H1 (cell line): ENCODE measurements at regions not wholly inside any gene's neighbourhood (a gene's known extent, or its start where the extent isn't known, plus 50 kb on each side); places are given as distances from the start of the nearest gene placed in this dataset.

Experiments used
- CTCF ChIP-seq, 3 experiments: IDR thresholded peaks; 1 replicate in 2 of 3; 2 replicates in 1 of 3; pipeline versions ENCODE4 v1.5.1 to v1.6.1; 2011; ENCODE audit warnings: low read length in 3 of 3, mild to moderate bottlenecking in 3 of 3, inconsistent platforms in 2 of 3, low read depth in 1 of 3, moderate library complexity in 1 of 3; ENCODE audit not compliant: insufficient read depth in 1 of 3; ENCODE audit errors: control extremely low read depth in 1 of 3
- EP300 ChIP-seq, 2 experiments: IDR thresholded peaks; 1 replicate in 1 of 2; 2 replicates in 1 of 2; pipeline ENCODE4 v1.6.1; 2011 to 2012; ENCODE audit warnings: low read depth in 2 of 2, low read length in 2 of 2, mild to moderate bottlenecking in 2 of 2, borderline replicate concordance in 1 of 2, inconsistent platforms in 1 of 2, moderate library complexity in 1 of 2
- EZH2 ChIP-seq: fragments of 200-600 bp; sonication (generic); IDR thresholded peaks from 2 replicates; pipeline ENCODE4 v1.7.1; 2012; ENCODE audit warnings: low read depth, mild to moderate bottlenecking, moderate library complexity, low read length, inconsistent platforms; ENCODE audit not compliant: severe bottlenecking
- FOSL1 ChIP-seq: IDR thresholded peaks from 2 replicates; pipeline ENCODE4 v1.6.1; 2011; ENCODE audit warnings: mild to moderate bottlenecking, low read depth, low read length, moderate library complexity; ENCODE audit not compliant: insufficient read depth
- HDAC2 ChIP-seq, 2 experiments: fragments of 300-600 bp in 1 of 2; sonication (generic) in 1 of 2; IDR thresholded peaks; 2 replicates each; pipeline ENCODE4 v1.6.1; 2011 to 2012; ENCODE audit warnings: low read depth in 2 of 2, low read length in 2 of 2, mild to moderate bottlenecking in 2 of 2, moderate library complexity in 2 of 2, borderline replicate concordance in 1 of 2, inconsistent platforms in 1 of 2
- JUN ChIP-seq: IDR thresholded peaks from 2 replicates; pipeline ENCODE4 v1.6.1; 2011; ENCODE audit warnings: low read depth, mild to moderate bottlenecking, improper control_type of control experiment, low read length
- JUND ChIP-seq: IDR thresholded peaks from 2 replicates; pipeline ENCODE4 v1.6.1; 2011; ENCODE audit warnings: mild to moderate bottlenecking, improper control_type of control experiment, low read length
- MAFK ChIP-seq: IDR thresholded peaks from 2 replicates; pipeline ENCODE4 v1.6.1; 2012; ENCODE audit warnings: low read depth, mild to moderate bottlenecking, improper control_type of control experiment, low read length
- POLR2A ChIP-seq, 2 experiments: IDR thresholded peaks; 1 replicate in 1 of 2; 2 replicates in 1 of 2; pipeline ENCODE4 v1.6.1; 2011; ENCODE audit warnings: low read depth in 2 of 2, low read length in 2 of 2, mild to moderate bottlenecking in 2 of 2; ENCODE audit errors: control extremely low read depth in 1 of 2
- TCF12 ChIP-seq: IDR thresholded peaks from 2 replicates; pipeline ENCODE4 v1.6.1; 2011; ENCODE audit warnings: low read depth, mild to moderate bottlenecking, low read length
- TF ChIP-seq, protein P1 (sequence below): IDR thresholded peaks from 2 replicates; pipeline ENCODE4 v1.6.1; 2012; ENCODE audit warnings: inconsistent platforms

DNA sequence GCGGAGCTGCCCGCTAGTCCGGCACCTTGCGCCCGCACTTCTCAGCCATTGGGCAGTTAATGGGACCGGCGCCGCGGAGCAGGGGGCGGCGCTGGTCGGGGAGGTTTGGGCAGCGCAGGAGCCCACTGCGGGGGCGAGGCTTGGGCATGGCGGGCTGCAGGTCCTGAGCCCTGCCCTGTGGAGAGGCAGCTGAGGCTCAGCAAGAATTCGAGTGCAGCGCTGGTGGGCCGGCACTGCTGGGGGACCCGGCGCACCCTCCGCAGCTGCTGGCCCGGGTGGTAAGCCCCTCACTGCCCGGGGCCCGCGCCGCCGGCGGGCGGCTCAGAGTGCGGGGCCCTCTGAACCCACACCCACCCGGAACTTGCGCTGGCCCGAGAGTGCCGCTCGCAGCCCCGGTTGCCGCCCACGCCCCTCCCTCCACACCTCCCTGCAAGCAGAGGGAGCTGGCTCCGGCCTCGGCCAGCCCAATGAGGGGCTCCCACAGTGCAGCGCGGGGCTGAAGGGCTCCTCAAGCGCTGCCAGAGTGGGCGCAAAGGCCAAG lies 835.0 kb downstream of the TBL1XR1 start:
- TF ChIP-seq POLR2A (IDR thresholded peaks at IDR 0.05; ENCODE audit: control extremely low read depth in 1 of 2, low read depth in 2 of 2, low read length in 2 of 2) (no peak), CTCF (IDR thresholded peaks at IDR 0.05; ENCODE audit: control extremely low read depth in 1 of 3, insufficient read depth in 1 of 3, low read depth in 1 of 3, low read length in 3 of 3) (no peak), FOSL1 (no peak), TCF12 (no peak), EP300 (IDR thresholded peaks at IDR 0.05; ENCODE audit: borderline replicate concordance in 1 of 2, low read depth in 2 of 2, low read length in 2 of 2) (no peak), HDAC2 (IDR thresholded peaks at IDR 0.05; ENCODE audit: borderline replicate concordance in 1 of 2, low read depth in 2 of 2, low read length in 2 of 2) (no peak), JUN (no peak), MAFK (no peak), EZH2 (no peak), JUND (no peak)
- TF ChIP-seq, protein P1, sequence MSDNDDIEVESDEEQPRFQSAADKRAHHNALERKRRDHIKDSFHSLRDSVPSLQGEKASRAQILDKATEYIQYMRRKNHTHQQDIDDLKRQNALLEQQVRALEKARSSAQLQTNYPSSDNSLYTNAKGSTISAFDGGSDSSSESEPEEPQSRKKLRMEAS = no peak
